M059J (cell line): ENCODE measurements at regions not wholly inside any gene's neighbourhood (a gene's known extent, or its start where the extent isn't known, plus 50 kb on each side); places are given as distances from the start of the nearest gene placed in this dataset.

Experiments
- DNase-seq: peaks from one replicate; pipeline ENCODE4 v3.0.0-alpha.2; 2012; ENCODE audit warnings: low read depth

DNA sequence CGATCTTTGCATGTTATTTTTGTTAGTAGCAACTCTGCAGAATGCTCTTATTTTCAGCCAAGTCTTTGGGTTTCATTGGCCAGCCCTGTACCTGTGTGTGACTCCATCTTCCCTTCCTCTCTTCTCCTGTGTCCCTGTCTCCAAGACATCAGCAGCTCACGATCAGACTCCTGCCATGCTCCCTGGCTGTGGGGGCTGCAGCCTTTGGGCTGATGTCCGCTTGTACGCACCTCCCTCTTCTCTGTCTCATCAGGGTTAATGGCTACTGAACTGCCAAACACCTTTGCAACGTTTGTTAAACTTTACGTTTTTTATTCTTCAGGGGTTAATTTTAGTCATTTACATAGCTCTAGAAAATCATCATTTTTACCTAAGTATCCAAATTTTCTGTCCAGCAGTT, 103.5 kb upstream of the RET start:
- DNase-seq, result no peak

DNA sequence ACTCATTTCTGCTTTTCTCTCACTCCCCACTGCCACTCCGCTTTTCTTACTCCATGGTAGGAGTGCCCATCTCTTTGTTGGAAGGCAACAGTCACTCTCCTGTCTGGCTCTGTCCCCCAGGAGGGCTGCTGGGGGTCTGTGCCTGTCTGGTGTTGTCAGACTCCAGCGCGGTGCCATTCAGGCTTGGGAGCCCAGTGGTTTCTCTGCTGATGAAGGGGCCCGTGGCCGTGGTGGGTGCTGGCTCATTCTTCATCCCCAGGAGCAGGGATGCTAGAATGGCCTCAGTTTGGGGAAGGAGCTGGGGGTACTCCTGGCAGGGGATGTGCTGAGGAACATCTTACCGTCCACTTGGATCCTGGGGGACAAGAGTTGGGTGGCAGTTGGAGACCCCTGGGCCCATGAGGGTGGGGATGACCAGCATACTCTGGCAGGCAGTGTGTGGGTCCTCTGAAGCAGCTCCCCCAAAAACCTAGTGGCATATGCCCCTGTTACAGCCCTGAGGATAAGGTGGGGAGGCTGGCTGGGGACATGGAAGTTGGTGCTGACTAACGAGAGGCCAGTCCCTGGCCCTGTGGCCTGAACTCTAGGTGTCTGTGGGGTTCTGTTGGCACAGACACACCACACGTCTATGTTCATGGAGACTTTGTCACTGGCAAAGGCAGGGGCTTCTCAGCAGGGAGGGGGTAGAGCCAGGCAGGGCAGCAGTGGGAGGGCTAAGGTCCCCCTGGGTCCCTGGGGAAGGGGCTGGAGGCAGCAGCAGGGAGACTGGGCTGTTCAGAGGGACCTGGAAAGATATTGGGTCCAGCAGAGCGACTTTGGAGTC, 102.8 kb upstream of the RET start:
- DNase-seq, result no peak

DNA sequence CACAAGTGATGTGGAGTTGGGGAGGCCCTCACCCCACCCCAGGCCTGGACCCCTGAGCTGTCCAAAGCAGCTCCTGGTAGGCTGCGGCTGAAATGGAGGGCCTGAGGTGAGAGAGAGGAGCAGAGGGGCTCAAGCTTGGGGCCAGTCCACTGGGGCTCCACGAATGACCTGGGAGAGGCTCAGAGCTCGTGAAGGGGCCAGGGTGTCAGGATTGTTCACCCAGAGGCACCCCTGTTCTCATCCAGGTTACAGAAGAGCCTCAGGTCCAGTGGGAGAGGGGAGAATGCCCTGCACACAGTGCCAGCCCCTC, 102.2 kb upstream of the RET start:
- DNase-seq, result no peak

DNA sequence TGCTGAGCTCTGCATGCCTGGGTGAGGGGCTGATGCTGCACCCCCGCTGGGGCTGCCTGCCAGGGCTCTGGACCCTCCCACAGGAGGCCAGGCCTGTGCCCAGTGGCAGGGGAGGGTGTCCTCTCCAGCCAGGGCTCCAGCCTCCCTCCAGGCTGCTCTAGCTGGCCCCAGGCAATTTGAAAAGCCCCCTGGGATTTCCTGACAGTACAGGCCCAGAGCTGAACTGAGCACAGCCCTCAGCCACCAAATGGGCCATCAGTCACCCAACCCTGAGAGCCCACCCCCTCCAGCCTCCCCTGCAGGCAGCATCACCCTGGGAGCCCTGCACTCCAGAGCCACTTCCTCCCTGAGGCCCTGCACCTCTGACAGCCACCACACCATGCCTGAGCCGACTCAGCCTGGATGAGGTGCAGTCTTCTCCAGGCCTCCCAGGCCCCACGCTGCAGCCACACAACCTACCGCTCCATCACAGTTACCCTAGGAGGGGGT, 101.8 kb upstream of the RET start:
- no peak for DNase-seq

DNA sequence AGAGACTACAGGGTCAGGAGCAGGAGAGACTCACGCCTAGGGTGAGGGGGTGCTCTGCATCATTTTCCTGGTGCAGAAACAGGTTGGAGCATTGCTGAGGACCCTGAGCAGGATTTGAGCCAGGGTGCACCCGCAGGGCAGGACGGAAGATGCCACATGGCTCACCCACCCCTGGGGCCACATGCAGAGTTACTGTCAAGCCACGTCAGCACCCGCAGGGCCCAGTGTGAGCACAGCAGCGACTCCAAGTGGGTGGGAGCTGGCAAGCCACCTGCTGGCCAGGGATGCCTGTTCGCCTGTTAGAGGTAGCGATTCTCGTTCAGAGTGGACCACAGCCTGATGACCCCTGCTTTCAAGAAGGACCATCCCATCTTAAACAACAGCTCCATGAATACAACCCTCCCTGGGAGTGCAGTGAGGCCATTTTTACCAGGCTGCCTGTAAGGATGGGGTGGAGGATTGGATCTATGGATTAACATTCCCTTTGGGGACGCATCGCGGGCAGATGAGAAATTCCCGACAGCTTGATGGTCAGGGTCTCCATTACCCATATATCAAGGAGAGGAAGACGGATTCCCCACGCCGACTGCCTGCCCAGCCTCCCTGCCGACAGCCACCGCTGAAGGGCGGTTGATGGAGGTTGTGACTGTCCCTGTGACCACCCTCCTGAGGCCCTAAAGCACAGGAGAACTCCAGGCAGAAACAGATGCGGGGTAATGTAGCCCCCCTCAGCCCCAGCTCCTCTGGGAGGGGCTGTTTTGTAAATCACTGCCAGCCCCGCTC, 101.1 kb upstream of the RET start:
- DNase-seq, result peak; percentile 25

DNA sequence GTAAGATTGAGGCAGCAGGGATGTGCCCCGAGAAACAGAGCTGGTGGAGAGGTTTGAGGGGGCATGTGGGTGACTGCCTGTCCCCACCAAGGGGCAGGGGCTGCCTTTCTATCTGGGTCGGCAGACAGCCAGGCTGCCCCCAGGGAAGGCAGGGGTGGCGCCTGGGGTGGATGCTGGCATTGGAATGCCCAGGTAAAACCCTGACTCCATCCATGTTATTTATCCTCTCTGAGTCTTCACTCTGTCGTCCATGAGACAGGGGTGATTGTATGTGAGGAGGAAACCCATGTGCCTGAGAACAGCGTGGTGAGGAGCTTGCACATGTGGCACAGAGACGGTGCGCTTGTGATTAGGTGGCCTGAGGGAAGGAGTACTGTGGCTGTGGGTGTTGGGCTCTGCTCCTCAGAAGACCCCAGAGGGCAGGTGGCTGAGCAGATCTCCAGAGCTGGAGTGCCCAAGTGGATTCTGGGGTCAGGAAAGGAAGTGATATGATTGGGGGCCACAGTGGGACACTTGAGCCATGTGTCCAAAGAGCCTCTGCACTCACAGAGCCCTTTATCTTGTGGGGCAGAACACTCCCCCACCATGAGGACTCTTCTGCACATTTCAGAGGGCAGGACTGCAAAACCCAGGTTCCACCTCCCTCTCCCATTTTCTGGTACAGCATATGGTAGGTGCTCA, 100.4 kb upstream of the RET start:
- no peak for DNase-seq

DNA sequence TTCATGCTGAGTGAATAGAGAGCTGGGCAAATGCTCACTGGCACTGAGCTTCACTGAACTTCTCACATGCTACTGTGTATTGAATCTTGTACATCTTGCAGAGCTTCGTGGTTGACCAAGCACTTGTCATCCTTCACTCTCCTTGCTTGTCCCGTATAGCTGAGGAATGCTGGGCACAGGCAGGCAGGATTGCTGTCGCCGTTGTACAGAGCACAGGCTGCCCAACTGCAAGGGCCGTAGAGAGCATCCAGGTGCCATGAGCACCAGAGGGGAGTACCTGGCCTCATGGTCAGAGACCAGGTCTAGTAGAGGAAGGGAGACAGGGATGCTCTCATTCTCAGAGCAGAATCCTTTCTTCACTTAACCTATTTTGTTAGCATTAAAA, 99.8 kb upstream of the RET start:
- no peak for DNase-seq

DNA sequence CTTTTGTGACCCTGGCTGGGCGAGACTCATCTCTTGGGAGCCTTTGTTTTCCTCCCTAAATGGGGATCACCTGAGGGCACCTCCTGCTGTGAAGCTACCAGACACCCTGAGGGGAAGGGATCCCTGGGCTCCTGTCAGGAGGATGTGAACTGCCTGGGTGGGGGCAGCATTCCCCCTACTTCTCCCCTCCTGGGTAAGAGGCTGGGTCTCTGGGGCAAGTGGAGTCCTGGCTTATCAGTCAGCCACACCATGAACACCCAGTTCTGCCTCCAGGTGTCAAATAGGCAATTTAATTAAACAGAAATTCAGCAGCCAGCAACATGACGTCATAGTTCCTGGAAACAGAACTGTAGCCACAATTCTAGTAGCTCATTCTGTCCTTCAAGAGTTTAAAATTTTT, 97.7 kb upstream of the RET start:
- DNase-seq, result no peak

DNA sequence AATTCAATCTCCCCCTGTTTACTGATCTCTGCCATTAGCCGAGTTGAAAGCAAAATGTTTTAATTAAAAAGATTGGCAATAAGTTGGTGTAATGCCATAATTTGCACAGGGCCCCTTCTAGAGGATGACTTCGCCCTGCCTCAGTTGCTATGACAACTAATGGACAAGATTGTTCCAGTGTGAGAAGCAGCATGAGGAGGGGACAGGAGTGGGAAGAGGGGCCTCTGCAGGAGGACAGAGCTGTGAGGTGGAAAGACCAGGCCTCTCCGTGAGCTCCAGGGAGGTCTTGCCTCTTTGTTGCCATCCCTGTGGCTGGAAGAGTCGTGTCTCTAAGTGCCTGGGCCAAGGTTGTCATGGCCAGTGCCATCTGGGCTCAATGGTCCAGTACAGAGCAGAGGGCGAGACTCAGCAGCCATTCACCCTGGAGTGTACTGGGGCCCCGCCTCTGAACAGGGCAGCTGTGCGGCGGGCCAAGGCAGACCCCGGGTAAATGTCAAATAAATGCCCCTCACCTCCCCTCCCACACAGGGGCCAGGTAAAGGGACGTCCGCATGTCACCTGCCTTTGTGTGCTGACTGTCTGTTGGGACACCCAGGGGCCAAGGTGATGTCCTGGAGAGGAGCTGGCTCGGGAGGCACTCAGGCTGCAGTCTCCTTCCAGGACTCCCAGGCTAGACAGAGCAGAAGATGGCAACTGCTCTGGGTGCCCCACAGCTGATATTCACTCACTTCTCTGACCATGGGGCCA, 97.0 kb upstream of the RET start:
- no peak for DNase-seq

DNA sequence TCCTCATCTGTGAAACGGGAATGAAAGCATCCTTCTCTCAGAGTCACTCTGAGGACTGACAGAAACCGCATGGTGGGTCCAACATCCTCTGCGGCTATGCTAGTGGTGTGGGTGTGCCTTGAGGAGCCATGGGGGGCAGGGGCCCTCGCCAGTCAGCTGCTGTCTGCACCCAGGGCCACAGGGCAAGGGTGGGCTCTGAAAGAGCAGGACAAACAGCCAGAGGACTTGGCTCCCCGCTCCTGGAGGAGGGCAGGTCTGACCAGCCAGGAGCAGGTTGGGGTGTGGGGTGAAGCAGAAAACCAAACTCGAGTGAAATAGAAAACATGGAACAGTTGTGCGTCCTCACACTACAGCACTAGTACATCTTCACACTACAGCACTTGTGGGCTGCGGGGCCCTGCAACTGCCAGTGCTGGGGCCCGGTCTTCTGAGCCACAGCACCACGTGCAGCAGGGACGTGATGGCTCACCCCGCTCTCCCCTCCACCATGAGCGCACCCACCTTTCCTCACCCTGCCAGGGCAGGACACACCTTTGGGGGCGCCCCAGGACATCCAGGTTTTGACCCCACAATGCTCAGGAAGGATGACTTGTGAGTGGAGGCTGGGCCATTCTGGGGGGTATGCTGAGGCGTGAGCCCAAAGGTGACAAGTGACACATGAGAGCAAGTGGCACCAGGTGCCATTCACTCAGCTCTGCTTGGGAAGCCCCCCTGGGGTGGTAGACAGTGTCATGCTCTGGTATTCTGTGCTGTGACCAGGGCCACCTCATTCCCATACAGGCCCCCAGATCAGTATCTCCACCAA, 96.1 kb upstream of the RET start:
- DNase-seq, result no peak

DNA sequence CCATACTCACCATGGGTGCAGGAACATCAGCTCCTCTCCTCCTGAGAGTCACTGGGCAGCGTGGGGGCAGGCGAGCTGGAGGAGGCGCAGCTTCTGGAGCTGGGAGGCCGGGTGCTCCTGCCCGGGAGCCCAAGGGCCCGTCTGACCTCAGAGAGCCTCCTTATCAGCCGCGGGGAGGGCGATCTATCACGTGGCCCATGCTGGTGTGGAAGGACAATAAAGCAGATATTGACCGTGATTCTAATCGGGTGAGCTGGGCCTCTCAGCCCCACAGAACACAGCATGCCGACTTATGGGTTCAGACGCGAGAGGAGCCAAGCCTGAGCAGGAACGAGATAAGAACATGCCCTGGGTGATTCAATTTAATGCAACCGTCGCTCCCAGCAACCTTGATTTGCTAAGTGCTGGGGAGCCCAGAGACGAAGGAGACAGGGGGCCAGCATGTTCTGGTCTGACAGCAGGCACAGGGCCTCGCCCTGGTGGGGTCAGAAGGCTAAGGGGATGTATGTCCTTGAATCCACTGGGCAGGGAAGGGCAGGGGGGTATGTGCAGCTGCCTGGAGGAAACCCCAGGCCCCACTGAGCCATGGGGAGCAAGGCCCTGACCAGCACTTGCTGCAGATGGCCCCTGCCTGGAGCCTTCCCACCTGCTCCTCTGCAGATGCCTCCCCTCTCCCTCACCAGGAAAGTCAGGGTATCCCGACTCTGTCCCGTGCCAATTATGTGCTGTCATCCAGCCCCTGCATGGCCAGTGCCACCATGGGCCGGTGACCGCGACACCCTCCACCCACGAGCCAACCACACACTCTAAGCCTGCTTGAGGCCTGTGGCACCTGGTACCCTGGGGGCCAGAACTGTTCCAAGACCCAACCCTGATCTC, 95.3 kb upstream of the RET start:
- no peak for DNase-seq

DNA sequence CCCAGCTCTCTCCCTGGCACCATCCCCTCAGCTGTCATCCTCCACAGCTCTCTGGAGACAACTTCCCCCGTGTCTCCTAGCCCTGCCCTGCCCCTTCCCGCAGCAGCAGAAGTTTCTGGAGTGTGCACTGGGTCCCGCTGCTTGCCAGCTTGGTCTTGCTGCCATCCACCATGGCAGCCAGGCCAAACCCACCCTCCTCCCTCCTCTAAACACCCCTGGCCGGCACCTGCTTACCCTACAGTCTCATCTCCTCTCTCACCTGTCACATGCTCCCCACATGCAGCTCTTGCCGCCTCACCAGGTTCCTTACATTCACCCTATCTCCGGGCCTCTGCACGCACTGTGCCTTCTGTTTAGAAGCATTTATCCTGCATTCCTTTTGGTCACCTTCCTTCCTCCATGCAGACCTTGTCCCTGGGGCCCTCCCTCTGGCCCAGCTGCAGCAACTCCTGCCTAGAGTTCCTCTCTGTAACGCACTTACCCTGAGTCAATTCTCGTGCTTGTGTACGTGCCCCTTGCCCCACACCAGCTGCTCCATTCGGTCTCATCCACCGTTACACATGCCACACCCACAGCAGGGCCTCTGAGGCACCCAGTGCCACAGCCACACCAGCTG, 93.9 kb upstream of the RET start:
- no peak for DNase-seq

DNA sequence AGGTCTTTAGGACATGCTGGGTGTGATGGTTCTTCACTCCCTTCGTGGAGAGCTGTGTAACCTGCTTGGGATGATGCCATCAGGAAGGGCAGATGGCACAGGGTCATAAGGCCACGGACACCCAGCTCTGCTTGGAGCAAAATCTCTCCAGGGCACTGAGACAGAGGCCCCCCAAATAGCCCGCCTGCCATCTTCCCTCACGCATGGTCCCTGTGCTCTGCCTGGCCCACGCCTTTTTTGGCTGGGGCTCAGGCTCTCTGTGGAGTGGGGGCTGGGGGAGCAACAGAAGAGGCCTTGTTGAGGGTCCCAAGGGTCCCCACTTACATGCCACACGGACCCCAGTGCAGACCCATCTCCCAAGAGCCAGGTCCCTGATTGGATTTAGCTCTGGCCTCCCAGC, 93.3 kb upstream of the RET start:
- DNase-seq, result no peak

DNA sequence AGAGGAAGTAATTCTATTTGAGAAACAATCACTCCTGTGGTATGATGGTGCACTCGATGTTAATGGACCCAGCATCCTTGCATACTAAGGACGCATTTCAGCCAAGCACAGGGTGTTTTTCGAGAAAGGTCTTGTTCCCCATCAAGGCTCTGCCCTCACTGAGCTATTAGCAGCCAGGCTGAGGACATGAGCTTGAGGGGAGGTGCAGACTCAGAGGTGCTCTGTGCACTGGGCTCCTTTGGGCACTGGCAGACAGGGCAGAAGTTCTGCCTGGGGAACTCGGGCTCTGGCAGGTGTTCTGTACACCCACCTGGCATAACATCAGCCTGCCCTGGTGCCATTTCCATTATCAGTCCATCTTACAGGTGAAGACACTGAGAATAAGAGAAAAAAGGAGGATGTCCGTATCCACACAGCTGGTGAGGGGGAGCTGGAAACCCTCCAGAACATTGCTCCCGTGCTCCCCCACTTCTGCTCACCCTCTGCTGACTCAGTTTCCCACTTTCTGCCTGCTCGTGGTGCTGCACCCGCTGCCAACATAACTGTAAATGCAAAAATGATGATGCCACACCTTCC, 92.7 kb upstream of the RET start:
- no peak for DNase-seq

DNA sequence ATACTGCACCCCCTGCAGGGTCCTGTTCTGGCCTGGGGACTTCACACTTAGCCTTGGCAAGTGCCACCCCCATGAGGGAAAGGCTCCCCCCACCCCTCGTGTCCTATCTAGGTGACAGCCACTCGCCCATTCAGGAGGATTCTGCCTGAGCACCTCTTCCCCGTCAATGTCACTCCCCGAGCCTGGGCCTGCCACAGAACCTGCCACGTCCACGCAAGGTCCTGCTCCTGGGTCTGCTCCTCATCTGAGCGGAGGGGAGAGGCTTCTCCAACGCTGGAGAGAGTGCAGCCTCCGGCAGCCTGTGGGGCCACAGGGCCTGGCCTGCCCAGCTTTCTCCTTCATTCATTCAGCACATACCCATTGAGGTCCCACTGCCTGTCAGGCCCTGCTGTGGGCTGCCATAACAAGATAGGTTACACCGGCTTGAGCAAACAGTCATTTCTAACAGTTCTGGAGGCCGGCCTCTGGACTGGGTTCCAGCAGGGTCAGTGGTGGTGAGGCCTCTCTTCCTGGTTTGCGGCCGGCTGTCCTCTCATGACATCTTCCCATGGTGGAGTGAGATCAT, 92.0 kb upstream of the RET start:
- DNase-seq, result no peak

DNA sequence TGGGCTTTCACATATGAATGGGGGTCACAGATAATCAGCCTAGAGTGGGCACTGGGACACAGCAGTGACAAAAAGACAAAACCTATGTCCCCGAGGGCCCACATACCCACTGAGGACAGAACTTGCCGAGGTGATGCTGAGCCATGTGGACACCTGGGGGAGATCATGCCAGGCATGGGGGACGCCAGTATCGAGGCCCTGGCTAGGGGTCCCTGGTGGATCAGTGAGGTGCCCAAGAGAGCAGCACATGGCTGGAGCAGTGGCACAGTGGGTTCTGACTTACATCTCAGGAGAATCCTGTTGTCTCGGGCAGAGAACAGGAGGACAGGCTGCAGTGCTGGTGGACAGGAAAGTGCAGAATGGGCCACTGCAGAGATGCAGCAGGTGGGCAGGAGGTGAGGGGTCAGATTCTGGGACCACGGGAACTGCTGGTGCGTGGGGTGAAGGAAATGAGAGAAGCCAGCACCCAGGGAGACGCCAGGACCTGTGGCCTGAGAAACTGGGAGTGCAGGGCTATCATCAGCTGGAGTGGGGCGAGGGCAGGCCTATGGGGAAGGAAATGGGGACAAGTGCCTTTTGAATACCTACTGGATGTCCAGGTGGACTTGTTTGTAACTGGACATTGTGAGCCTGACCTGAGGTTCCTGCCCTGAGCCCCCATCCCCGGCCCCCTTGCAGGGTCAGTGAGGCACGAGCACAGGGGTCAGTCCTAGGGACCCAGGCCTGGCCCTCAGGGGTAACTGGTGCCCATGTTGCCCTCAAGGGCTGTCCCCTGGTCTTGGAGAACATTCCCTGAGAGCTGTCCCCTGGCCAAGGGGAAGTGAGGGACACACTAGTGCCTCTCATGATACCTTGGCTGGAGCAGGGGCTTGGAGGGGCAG, 91.2 kb upstream of the RET start:
- no peak for DNase-seq

DNA sequence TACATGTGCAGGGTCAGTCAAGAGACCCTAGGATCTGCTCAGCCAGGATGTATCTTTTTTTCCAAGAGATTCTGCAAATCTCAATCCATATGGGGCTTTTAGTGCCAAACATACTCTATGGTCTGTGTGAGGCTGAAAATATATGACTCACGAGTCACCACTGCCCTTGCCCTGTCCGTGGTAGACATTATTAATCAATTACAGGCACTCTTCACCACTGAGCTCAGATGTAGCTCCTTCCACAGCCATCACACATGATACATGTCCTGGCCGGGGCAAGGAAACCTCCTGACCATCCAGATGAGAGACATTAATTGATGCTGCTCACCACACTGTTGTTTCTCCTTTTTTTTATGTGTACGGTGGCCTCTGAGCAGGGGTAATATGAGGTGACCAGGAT, 90.2 kb upstream of the RET start:
- DNase-seq, result no peak

DNA sequence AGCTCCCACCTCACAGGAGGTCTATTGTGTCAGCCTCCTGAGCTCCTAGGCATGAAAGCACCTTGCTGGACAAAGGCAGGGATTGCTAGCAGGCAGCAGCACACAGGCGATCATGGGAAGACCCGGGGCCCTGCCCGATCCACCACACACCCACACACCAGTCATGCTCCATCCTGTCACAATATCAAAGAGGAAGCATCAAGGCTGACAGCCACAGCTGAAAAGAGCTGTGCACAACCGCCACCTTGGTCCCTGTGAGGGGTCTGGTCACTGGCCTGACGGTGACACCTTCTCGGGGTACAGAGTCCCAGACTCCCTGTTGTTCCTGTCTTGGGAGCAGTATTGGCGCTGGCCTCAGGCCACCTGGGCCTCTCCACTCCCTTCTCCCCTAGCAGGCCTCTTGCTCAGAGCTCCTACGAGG, 89.7 kb upstream of the RET start:
- no peak for DNase-seq
